ENCODE measurements at regions not wholly inside any gene's neighbourhood (a gene's known extent, or its start where the extent isn't known, plus 50 kb on each side); places are given as distances from the start of the nearest gene placed in this dataset.

GRCh38 chr6:167550941-167551627 is 226.2 kb downstream of the TTLL2 start:
- no peaks in the 10 kb centered on the region for H3F3A ChIP-seq (ENCODE audit: low read length, unreplicated experiment)
- no peaks in the 10 kb centered on the region for H3K36me3 ChIP-seq (ENCODE audit: low read depth, low read length)
- POLR2A ChIA-PET (ENCODE audit: unreplicated experiment) = no interaction called here
- CTCF ChIA-PET = no interaction called here
- H4K20me1 ChIP-seq (ENCODE audit: low read length) = no peaks in the 10 kb centered on the region
- H3K27ac ChIP-seq (ENCODE audit: low read length) = no peak overlapping the region
- H3K9me3 ChIP-seq (ENCODE audit: low read length) = no peaks in the 10 kb centered on the region
- no peak overlapping the region for H3K4me2 ChIP-seq (ENCODE audit: low read length)
- H3K9ac ChIP-seq (ENCODE audit: low read length) = no peak overlapping the region
- no peak overlapping the region for H3K4me3 ChIP-seq (ENCODE audit: low read length)
- no peaks in the 10 kb centered on the region for H3K4me1 ChIP-seq (ENCODE audit: insufficient read depth, low read length)
- H2AFZ ChIP-seq (ENCODE audit: low read length) = no peak overlapping the region
- ATAC-seq (no peak), DNase-seq (no peak)
- no peaks in the 10 kb centered on the region for H3K79me2 ChIP-seq (ENCODE audit: low read length)
- TF ChIP-seq EZH2phosphoT487 (IDR thresholded peaks at IDR 0.05; ENCODE audit: borderline replicate concordance, low read length) (no peak), CTCF (conservative IDR thresholded peaks at IDR 0.05; ENCODE audit: low read depth, low read length) (no peak), EZH2 (IDR thresholded peaks at IDR 0.05; ENCODE audit: low read length, unreplicated experiment) (no peak)
- H3K9me2 ChIP-seq (replicated peaks; ENCODE audit: low read length) = no peaks in the 10 kb centered on the region
- peaks cover 17% of the 10 kb centered on the region for H3K27me3 ChIP-seq (ENCODE audit: low read length)
- intact Hi-C loops (cut with micrococcal nuclease) = no loop called here
- BruUV-seq (replicated peaks) = no TSS peak

- Histone ChIP-seq H3K36me3 (ENCODE audit: low read depth, low read length) (no peaks in the 10 kb centered on the region), H3F3A (ENCODE audit: low read length, unreplicated experiment) (no peaks in the 10 kb centered on the region), H3K9me3 (ENCODE audit: low read length) (no peaks in the 10 kb centered on the region), H3K4me2 (ENCODE audit: low read length) (no peak overlapping the region), H3K27me3 (ENCODE audit: low read length) (peaks cover 17% of the 10 kb centered on the region), H3K79me2 (ENCODE audit: low read length) (no peaks in the 10 kb centered on the region), H3K27ac (ENCODE audit: low read length) (no peak overlapping the region), H2AFZ (ENCODE audit: low read length) (no peak overlapping the region), H3K9ac (ENCODE audit: low read length) (no peak overlapping the region), H3K4me3 (ENCODE audit: low read length) (no peak overlapping the region), H3K9me2 (replicated peaks; ENCODE audit: low read length) (no peaks in the 10 kb centered on the region), H4K20me1 (ENCODE audit: low read length) (no peaks in the 10 kb centered on the region), H3K4me1 (ENCODE audit: insufficient read depth, low read length) (no peaks in the 10 kb centered on the region)
- TF ChIP-seq EZH2 (IDR thresholded peaks at IDR 0.05; ENCODE audit: low read length, unreplicated experiment) (no peak), CTCF (conservative IDR thresholded peaks at IDR 0.05; ENCODE audit: low read depth, low read length) (no peak), EZH2phosphoT487 (IDR thresholded peaks at IDR 0.05; ENCODE audit: borderline replicate concordance, low read length) (no peak)
- DNase-seq = no peak
- CTCF ChIA-PET = no interaction called here
- no peak for ATAC-seq
- intact Hi-C loops (cut with micrococcal nuclease) = no loop called here
- no TSS peak for BruUV-seq (replicated peaks)
- POLR2A ChIA-PET (ENCODE audit: unreplicated experiment) = no interaction called here
These were observed 226.9 kb downstream of the TTLL2 start for GRCh38 chr6:167551628-167552257.

- no peaks in the 10 kb centered on the region for H3F3A ChIP-seq (ENCODE audit: low read length, unreplicated experiment)
- POLR2A ChIA-PET (ENCODE audit: unreplicated experiment) = no interaction called here
- no peaks in the 10 kb centered on the region for H3K9me2 ChIP-seq (replicated peaks; ENCODE audit: low read length)
- H3K4me2 ChIP-seq (ENCODE audit: low read length) = no peak overlapping the region
- no peaks in the 10 kb centered on the region for H4K20me1 ChIP-seq (ENCODE audit: low read length)
- no peak overlapping the region for H3K4me3 ChIP-seq (ENCODE audit: low read length)
- H3K36me3 ChIP-seq (ENCODE audit: low read depth, low read length) = no peaks in the 10 kb centered on the region
- ATAC-seq (no peak), DNase-seq (no peak)
- no peak overlapping the region for H3K9ac ChIP-seq (ENCODE audit: low read length)
- no TSS peak for BruUV-seq (replicated peaks)
- no peaks in the 10 kb centered on the region for H3K79me2 ChIP-seq (ENCODE audit: low read length)
- no peak for TF ChIP-seq EZH2 (IDR thresholded peaks at IDR 0.05; ENCODE audit: low read length, unreplicated experiment)
- TF ChIP-seq CTCF (conservative IDR thresholded peaks at IDR 0.05; ENCODE audit: low read depth, low read length) = no peak
- TF ChIP-seq EZH2phosphoT487 (IDR thresholded peaks at IDR 0.05; ENCODE audit: borderline replicate concordance, low read length) = no peak
- CTCF ChIA-PET = no interaction called here
- H3K27ac ChIP-seq (ENCODE audit: low read length) = no peak overlapping the region
- no peaks in the 10 kb centered on the region for H3K9me3 ChIP-seq (ENCODE audit: low read length)
- intact Hi-C loops (cut with micrococcal nuclease) = no loop called here
- H3K27me3 ChIP-seq (ENCODE audit: low read length) = peaks cover 17% of the 10 kb centered on the region
- no peaks in the 10 kb centered on the region for H3K4me1 ChIP-seq (ENCODE audit: insufficient read depth, low read length)
- no peak overlapping the region for H2AFZ ChIP-seq (ENCODE audit: low read length)
These were observed 227.4 kb downstream of the TTLL2 start for GRCh38 chr6:167552258-167552630.
